ENCODE measurements at regions not wholly inside any gene's neighbourhood (a gene's known extent, or its start where the extent isn't known, plus 50 kb on each side); places are given as distances from the start of the nearest gene placed in this dataset.

GRCh38 chr7:17690030-17690429 is 250.3 kb downstream of the SNX13 start:
- no peak for TF ChIP-seq CTCF (IDR thresholded peaks at IDR 0.05)
- TF ChIP-seq POLR2A (IDR thresholded peaks at IDR 0.05), result no peak
- TF ChIP-seq POLR2AphosphoS5 (IDR thresholded peaks at IDR 0.05), result no peak
